ENCODE measurements at regions not wholly inside any gene's neighbourhood (a gene's known extent, or its start where the extent isn't known, plus 50 kb on each side); places are given as distances from the start of the nearest gene placed in this dataset.

GRCh38 chr4:22884157-22884556, 191.4 kb downstream of the GBA3 start:
- H2AK5ac ChIP-seq (ENCODE audit: insufficient read length, low read length): no peak overlapping the region
- H2BK120ac ChIP-seq (ENCODE audit: low read depth, low read length, poor library complexity, severe bottlenecking): no peak overlapping the region
- H3T11ph ChIP-seq (ENCODE audit: low read length): no peak overlapping the region
- no peak overlapping the region for H4K8ac ChIP-seq (replicated peaks; ENCODE audit: insufficient read length, low read depth, low read length)
- no peaks in the 10 kb centered on the region for H4K20me1 ChIP-seq (ENCODE audit: control insufficient read depth, insufficient read depth, insufficient read length)
- no peaks in the 10 kb centered on the region for H3K9me3 ChIP-seq (ENCODE audit: control insufficient read depth, low read depth, low read length)
- no peaks in the 10 kb centered on the region for H3K4me1 ChIP-seq (ENCODE audit: insufficient read depth, low read length)
- H3K27me3 ChIP-seq (ENCODE audit: insufficient read depth, low read length): no peaks in the 10 kb centered on the region
- H3K79me1 ChIP-seq (ENCODE audit: insufficient read depth, low read depth, low read length, poor library complexity, severe bottlenecking): no peaks in the 10 kb centered on the region
- H3K4me1 Mint-ChIP-seq: peaks cover 5 to 13% of the 10 kb centered on the region in 2 experiments; a peak in 3 of 4 replicates
- H3K23ac ChIP-seq (ENCODE audit: insufficient read length, low read depth, low read length): no peak overlapping the region
- TF ChIP-seq, protein P1, sequence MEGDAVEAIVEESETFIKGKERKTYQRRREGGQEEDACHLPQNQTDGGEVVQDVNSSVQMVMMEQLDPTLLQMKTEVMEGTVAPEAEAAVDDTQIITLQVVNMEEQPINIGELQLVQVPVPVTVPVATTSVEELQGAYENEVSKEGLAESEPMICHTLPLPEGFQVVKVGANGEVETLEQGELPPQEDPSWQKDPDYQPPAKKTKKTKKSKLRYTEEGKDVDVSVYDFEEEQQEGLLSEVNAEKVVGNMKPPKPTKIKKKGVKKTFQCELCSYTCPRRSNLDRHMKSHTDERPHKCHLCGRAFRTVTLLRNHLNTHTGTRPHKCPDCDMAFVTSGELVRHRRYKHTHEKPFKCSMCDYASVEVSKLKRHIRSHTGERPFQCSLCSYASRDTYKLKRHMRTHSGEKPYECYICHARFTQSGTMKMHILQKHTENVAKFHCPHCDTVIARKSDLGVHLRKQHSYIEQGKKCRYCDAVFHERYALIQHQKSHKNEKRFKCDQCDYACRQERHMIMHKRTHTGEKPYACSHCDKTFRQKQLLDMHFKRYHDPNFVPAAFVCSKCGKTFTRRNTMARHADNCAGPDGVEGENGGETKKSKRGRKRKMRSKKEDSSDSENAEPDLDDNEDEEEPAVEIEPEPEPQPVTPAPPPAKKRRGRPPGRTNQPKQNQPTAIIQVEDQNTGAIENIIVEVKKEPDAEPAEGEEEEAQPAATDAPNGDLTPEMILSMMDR (conservative IDR thresholded peaks at IDR 0.05): no peak
- peaks cover 3 to 38% (median 37%) of the 10 kb centered on the region in 3 experiments; a peak in 6 of 7 replicates for H3K36me3 Mint-ChIP-seq (ENCODE audit: insufficient read depth in 1 of 3, low read depth in 3 of 3)
- H3K27ac Mint-ChIP-seq: 0 out of 7 replicates have a peak overlapping the region, but pooled peaks of 1 of the 3 experiments have one; percentile 72
- no peak overlapping the region for H3K4me2 ChIP-seq (ENCODE audit: insufficient read depth, insufficient read length, low read length)
- H3K9me3 Mint-ChIP-seq: peaks cover 36 to 44% of the 10 kb centered on the region in 2 experiments
- H3K56ac ChIP-seq (ENCODE audit: insufficient read length, low read depth, low read length): no peak overlapping the region
- no peak overlapping the region for H2BK15ac ChIP-seq (ENCODE audit: low read depth, low read length)
- no peak overlapping the region for H3K4ac ChIP-seq (ENCODE audit: low read depth, low read length)
- H4K5ac ChIP-seq (ENCODE audit: insufficient read length, low read depth, low read length): no peak overlapping the region
- H3K23me2 ChIP-seq (ENCODE audit: insufficient read length, low read depth, low read length, poor library complexity, severe bottlenecking): no peaks in the 10 kb centered on the region
- H2BK12ac ChIP-seq (ENCODE audit: insufficient read length, low read depth, low read length): no peak overlapping the region
- no peak overlapping the region for H2BK20ac ChIP-seq (ENCODE audit: low read depth, low read length, poor library complexity, severe bottlenecking)
- no peak overlapping the region for H4K91ac ChIP-seq (ENCODE audit: insufficient read length, low read depth, low read length)
- H3K4me3 Mint-ChIP-seq: no peak overlapping the region
- no peak for DNase-seq
- H3K9ac ChIP-seq (ENCODE audit: extremely low read depth, insufficient read length, low read length): no peak overlapping the region
- H3K27ac ChIP-seq (ENCODE audit: insufficient read length, low read depth, low read length): no peak overlapping the region
- no peak overlapping the region for H3K18ac ChIP-seq (ENCODE audit: insufficient read length, low read depth, low read length)
- no peak overlapping the region for H3K14ac ChIP-seq (ENCODE audit: insufficient read depth, low read length)
- H3K79me2 ChIP-seq (ENCODE audit: insufficient read depth, low read length): no peaks in the 10 kb centered on the region
- no peak overlapping the region for H2AFZ ChIP-seq (ENCODE audit: low read length)
- no peak overlapping the region for H2BK5ac ChIP-seq (ENCODE audit: insufficient read length, low read length)
- no peaks in the 10 kb centered on the region for H3K27me3 Mint-ChIP-seq (ENCODE audit: low read depth)
